ENCODE measurements at regions not wholly inside any gene's neighbourhood (a gene's known extent, or its start where the extent isn't known, plus 50 kb on each side); places are given as distances from the start of the nearest gene placed in this dataset.

DNA sequence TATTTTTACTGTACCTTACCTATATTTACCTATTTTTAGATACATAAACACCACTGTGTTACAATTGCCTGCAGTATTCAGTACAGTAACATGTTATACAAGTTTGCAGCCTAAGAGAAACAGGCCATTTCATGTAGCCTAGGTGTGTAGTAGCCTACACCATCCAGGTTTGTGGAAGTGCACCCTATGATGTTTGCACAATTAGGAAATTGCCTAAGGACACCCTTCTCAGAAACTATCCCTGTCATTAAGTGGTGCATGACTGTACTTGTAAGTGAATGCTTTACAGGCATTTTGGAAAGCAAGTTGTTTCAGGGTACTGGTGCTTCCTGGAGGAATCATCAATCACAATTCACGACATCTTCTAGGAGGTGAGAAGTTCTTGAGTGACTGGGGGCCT lies 991.8 kb upstream of the SLIT2 start:
- peaks cover 0 to 2% of the 10 kb centered on the region in 2 donors for H3K36me3 Mint-ChIP-seq (ENCODE audit: insufficient read depth in 2 of 2)
- no peak overlapping the region for H3K4me3 Mint-ChIP-seq
- no peaks in the 10 kb centered on the region for H3K27me3 Mint-ChIP-seq (ENCODE audit: low read depth)
- DNase-seq (no peak), ATAC-seq (replicated peaks in 1 of 2) (no peak)
- H3K4me1 Mint-ChIP-seq (ENCODE audit: low read depth), result no peaks in the 10 kb centered on the region
- no peak overlapping the region for H3K27ac Mint-ChIP-seq
- H3K9me3 Mint-ChIP-seq, result peaks cover 9 to 11% of the 10 kb centered on the region in 2 donors

DNA sequence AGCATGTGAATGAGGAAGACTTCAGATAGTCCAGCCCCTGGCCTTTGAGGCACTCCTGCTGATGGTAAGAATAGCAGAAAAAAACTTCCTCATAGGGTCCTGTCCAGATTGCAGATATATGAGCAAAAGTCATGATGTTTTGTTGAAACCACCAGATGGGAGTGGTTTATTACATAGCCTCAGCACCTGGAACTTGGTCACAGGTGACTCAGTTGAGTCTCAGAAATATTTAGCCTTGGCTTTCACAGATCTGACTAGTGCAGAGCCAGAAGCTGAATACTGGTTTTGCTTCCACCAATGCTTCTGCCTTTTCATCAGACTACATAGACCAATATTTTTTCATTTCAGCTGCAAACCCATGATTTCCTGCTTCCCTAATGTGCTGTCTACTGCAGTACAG lies 994.9 kb upstream of the SLIT2 start:
- Mint-ChIP-seq H3K27ac (no peak overlapping the region), H3K4me3 (no peak overlapping the region), H3K36me3 (ENCODE audit: insufficient read depth in 2 of 2) (peaks cover 0 to 2% of the 10 kb centered on the region in 2 donors), H3K4me1 (ENCODE audit: low read depth) (no peaks in the 10 kb centered on the region), H3K27me3 (ENCODE audit: low read depth) (no peaks in the 10 kb centered on the region), H3K9me3 (peaks cover 6 to 11% of the 10 kb centered on the region in 2 donors)
- ATAC-seq (replicated peaks in 1 of 2) (no peak), DNase-seq (no peak)

DNA sequence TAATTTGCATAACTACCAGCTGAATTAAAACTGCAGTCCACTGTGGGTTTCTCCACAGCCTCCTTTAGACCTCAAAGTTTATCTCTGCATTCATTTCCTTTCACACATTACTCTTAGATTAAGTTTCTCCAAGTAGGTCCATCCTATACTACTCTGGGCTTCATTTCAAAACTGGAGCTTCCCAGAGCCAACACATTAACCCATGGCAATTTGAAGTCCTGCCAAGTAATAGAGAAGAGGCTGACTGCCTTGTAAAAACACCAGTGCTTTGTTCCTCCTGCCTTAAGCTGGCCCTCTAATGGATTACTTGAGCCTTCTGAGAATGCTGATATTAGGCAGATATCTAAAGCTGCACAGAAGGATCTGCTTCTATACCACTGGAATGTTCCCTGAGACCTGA lies 997.2 kb upstream of the SLIT2 start:
- no peaks in the 10 kb centered on the region for H3K27me3 Mint-ChIP-seq (ENCODE audit: low read depth)
- no peaks in the 10 kb centered on the region for H3K4me1 Mint-ChIP-seq (ENCODE audit: low read depth)
- peaks cover 0 to 2% of the 10 kb centered on the region in 2 donors for H3K36me3 Mint-ChIP-seq (ENCODE audit: insufficient read depth in 2 of 2)
- peaks cover 10 to 18% of the 10 kb centered on the region in 2 donors for H3K9me3 Mint-ChIP-seq
- no peak for ATAC-seq (replicated peaks in 1 of 2)
- no peak overlapping the region for H3K4me3 Mint-ChIP-seq
- no peak overlapping the region for H3K27ac Mint-ChIP-seq
- no peak for DNase-seq

DNA sequence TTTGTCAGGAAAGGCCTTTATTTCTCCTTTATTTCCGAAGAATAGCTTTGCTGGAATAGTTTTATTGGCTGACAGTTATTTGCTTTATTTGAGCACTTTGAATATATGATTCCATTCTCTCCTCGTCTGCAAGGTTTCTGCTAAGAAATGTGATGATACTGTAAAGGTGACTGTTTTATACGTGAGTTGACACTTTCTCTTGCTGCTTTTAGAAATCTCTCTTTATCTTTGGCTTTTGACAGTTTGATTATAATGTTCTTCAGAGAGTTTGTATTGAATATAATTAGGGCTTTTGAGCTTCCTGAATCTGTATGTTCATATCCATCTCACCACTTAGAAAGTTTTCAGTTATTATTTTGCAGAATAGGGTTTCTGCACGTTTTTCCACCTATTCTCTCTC lies 1003.7 kb upstream of the SLIT2 start:
- Mint-ChIP-seq H3K9me3 (peaks cover 17 to 20% of the 10 kb centered on the region in 2 donors), H3K27me3 (ENCODE audit: low read depth) (no peaks in the 10 kb centered on the region), H3K4me3 (no peak overlapping the region), H3K36me3 (ENCODE audit: insufficient read depth in 2 of 2) (peaks cover 0 to 1% of the 10 kb centered on the region in 2 donors), H3K27ac (no peak overlapping the region), H3K4me1 (ENCODE audit: low read depth) (no peaks in the 10 kb centered on the region)
- DNase-seq (no peak), ATAC-seq (replicated peaks in 1 of 2) (no peak)

DNA sequence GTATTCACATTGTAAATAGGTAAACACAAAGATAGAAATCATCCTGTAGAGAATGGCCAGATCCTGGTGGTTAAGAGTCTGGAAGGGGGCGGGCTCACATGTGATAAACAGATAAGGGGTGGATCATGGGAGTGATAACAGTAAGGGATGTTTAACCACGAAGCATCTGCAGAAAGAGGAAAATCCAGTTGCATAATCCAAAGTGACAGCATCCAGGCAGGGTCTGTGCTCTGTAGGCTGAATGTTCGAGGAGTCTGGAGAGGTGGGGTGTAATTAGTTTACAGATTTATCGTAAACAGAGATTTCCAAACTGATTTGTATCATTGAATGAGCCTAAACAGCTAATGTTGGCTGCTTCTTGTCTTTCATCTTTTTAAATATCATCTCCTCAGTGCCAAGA lies 1009.8 kb upstream of the SLIT2 start:
- no peak overlapping the region for H3K4me3 Mint-ChIP-seq
- H3K9me3 Mint-ChIP-seq, result peaks cover 5 to 10% of the 10 kb centered on the region in 2 donors
- no peak for ATAC-seq (replicated peaks in 1 of 2)
- H3K4me1 Mint-ChIP-seq (ENCODE audit: low read depth), result no peaks in the 10 kb centered on the region
- H3K27ac Mint-ChIP-seq, result no peak overlapping the region
- no peak for DNase-seq
- peaks cover 0 to 1% of the 10 kb centered on the region in 2 donors for H3K36me3 Mint-ChIP-seq (ENCODE audit: insufficient read depth in 2 of 2)
- H3K27me3 Mint-ChIP-seq (ENCODE audit: low read depth), result no peaks in the 10 kb centered on the region

DNA sequence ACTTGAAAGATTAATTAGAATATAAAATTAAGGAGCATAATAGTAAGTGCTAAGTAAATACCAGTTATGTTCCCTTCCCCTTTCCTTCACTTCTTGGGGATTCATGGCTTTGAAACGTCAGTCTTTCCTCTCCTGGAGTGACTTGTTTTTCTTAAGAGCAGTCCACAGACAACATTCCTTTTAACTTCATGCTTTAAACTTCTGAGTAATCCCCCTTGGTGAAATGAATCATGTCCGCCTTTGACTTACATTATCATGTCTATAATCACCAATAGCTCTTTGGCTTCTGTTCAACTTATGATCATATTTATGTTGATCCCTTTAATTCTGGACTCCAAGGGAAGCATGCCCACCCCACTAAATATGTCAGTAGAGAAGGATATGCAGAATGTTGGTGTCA lies 1012.1 kb upstream of the SLIT2 start:
- H3K27me3 Mint-ChIP-seq (ENCODE audit: low read depth), result no peaks in the 10 kb centered on the region
- H3K9me3 Mint-ChIP-seq, result peaks cover 5 to 9% of the 10 kb centered on the region in 2 donors
- H3K4me3 Mint-ChIP-seq, result no peak overlapping the region
- DNase-seq, result no peak
- no peaks in the 10 kb centered on the region for H3K36me3 Mint-ChIP-seq (ENCODE audit: insufficient read depth in 2 of 2)
- no peaks in the 10 kb centered on the region for H3K4me1 Mint-ChIP-seq (ENCODE audit: low read depth)
- H3K27ac Mint-ChIP-seq, result no peak overlapping the region
- ATAC-seq (replicated peaks in 1 of 2), result no peak

DNA sequence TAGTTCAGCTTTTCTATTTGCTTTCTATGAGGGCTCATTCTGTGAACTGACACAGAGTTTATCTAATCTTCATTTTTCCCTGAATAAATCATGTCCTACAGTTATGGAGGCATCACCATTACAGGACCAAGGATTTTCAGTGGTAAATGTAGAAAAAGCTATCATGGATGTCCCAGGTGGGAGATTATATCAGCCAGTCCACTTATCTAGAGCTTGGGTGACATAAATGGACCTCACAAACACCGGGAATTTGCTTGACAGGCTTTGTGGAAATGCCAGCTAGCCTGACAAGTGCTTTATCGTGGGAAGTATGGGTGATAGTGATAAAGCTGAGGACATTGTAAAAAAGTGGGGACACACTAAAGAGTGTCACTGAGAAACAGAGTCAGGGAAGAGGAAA lies 1015.2 kb upstream of the SLIT2 start:
- Mint-ChIP-seq H3K36me3 (ENCODE audit: insufficient read depth in 2 of 2) (no peaks in the 10 kb centered on the region), H3K27me3 (ENCODE audit: low read depth) (no peaks in the 10 kb centered on the region), H3K4me1 (ENCODE audit: low read depth) (no peaks in the 10 kb centered on the region), H3K4me3 (no peak overlapping the region), H3K9me3 (peaks cover 3 to 6% of the 10 kb centered on the region in 2 donors), H3K27ac (no peak overlapping the region)
- ATAC-seq (replicated peaks in 1 of 2) (no peak), DNase-seq (no peak)

DNA sequence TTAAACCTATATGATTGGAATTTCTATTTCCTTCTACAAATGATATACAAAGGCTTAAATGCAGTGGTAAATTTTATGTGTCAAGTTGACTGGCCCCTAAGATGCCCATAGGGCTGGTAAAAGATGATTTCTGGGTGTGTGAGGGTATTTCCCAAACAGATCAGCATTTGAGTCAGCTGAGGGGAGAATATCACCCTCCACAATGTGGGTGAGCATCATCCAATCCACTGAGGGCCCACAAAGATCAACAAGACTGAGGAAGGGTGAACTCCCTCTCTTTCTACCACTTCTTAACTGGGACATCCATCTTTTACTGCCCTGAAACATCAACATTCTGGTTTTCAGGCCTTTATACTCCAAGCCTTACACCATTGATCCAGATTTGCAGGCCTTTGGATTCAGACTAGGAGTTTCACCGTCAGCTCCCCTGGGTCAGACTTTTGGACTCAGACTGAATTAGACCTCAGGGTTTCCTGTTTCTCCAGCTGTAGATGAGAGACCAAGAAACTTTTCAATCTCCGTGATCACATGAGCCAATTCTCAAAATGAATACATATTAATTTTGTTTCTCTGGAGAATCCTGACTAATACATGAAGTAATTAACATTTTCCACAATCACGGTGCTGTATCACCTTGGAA lies 1020.7 kb upstream of the SLIT2 start:
- no peak overlapping the region for H3K27ac Mint-ChIP-seq
- peaks cover 2% of the 10 kb centered on the region in 2 donors for H3K9me3 Mint-ChIP-seq
- no peaks in the 10 kb centered on the region for H3K27me3 Mint-ChIP-seq (ENCODE audit: low read depth)
- no peaks in the 10 kb centered on the region for H3K36me3 Mint-ChIP-seq (ENCODE audit: insufficient read depth in 2 of 2)
- no peak for DNase-seq
- H3K4me3 Mint-ChIP-seq, result no peak overlapping the region
- H3K4me1 Mint-ChIP-seq (ENCODE audit: low read depth), result no peaks in the 10 kb centered on the region
- ATAC-seq (replicated peaks in 1 of 2), result no peak

DNA sequence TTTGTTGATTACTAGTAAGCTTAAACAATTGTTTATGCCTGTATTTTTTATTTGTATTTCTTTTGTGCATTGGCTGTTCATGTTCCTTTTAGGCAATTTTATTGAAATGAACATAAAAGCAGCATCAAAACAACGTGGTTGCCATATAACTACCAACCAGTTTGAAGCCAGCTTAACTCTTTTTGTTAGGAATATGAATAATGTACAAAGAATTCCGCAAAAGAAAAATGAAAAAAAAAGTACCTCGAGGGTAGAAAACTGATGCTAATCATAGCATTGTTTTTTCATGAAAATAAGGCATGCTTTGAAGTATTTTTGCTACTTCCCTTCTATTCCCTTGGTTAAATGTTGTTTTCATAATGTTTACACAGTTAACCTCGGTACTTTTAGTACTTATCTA lies 1024.0 kb upstream of the SLIT2 start:
- H3K9me3 Mint-ChIP-seq, result peaks cover 1 to 2% of the 10 kb centered on the region in 2 donors
- no peak overlapping the region for H3K4me3 Mint-ChIP-seq
- no peak for DNase-seq
- H3K27me3 Mint-ChIP-seq (ENCODE audit: low read depth), result no peaks in the 10 kb centered on the region
- H3K4me1 Mint-ChIP-seq (ENCODE audit: low read depth), result no peaks in the 10 kb centered on the region
- no peak overlapping the region for H3K27ac Mint-ChIP-seq
- H3K36me3 Mint-ChIP-seq (ENCODE audit: insufficient read depth in 2 of 2), result peaks cover 0 to 1% of the 10 kb centered on the region in 2 donors
- ATAC-seq (replicated peaks in 1 of 2), result no peak

DNA sequence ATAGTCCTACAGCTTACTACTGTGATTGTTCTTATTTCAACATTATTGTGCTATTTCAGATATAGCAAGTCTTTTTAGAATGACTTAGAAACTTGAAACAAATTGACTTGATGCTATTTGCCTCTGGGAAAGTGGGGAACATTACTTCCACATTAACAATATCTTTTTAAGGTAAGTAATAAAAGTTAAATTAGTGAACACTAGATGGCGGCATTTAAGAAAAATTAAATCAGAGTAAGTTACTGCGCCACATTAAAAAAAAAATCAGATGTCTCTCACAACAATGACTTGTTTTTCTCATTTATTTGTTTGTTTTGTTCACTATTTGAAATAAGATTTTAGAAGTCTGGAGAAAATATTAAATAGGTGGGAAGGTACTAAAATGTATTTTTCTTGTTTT lies 1026.9 kb upstream of the SLIT2 start:
- no peaks in the 10 kb centered on the region for H3K27me3 Mint-ChIP-seq (ENCODE audit: low read depth)
- H3K4me1 Mint-ChIP-seq (ENCODE audit: low read depth), result no peaks in the 10 kb centered on the region
- H3K36me3 Mint-ChIP-seq (ENCODE audit: insufficient read depth in 2 of 2), result peaks cover 0 to 1% of the 10 kb centered on the region in 2 donors
- ATAC-seq (replicated peaks in 1 of 2), result no peak
- H3K27ac Mint-ChIP-seq, result no peak overlapping the region
- H3K4me3 Mint-ChIP-seq, result no peak overlapping the region
- peaks cover 0 to under 1% of the 10 kb centered on the region in 2 donors for H3K9me3 Mint-ChIP-seq
- no peak for DNase-seq

DNA sequence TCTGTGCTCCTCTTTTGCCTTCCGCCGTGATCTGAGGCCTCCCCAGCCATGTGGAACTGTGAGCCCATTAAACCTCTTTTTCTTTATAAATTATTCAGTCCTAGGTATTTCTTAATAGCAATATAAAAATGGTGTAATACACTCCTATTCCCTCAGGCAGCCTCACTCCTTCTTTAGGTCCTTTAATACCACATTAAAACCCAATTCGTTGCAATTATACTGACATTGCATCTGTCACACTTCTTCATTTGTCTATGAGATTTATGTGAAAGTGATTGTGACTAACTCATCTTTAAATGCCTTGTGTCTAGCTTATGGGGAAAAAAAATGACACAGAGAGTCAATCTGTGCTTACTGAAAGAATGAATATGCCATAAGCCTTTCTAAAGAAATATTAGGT lies 1035.2 kb upstream of the SLIT2 start:
- Mint-ChIP-seq H3K36me3 (ENCODE audit: insufficient read depth in 2 of 2) (no peaks in the 10 kb centered on the region), H3K27ac (no peak overlapping the region), H3K9me3 (peaks cover 1 to 2% of the 10 kb centered on the region in 2 donors), H3K27me3 (ENCODE audit: low read depth) (no peaks in the 10 kb centered on the region), H3K4me3 (no peak overlapping the region), H3K4me1 (ENCODE audit: low read depth) (no peaks in the 10 kb centered on the region)
- DNase-seq (no peak), ATAC-seq (replicated peaks in 1 of 2) (no peak)

DNA sequence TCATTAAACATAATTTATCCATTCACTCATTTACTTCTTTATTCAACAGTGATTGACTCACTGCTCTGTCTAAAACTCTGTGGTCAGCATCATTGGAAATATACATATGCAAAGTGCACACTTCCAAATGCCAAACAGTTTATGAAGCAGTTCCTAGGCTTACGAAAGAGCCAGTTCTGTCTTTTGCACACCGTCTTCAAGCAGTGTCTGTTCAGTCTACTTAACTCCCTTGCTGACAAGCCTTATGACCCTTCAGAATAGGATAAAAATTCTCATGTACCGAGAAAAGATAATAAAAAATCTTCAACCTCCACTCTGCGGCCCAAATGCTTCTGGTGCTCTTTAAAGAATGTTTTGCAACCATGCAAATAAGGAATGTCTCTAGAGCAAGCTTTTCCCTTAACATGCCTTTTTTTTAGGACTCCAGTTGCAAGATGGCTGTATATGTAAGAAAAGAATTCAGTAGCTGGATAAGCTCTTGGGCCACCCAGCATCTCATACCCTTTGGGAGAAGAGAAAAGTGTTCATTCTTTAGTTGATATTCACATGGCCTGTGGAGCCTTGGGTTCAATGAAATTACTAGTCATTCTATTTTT lies 1037.0 kb upstream of the SLIT2 start:
- Mint-ChIP-seq H3K4me1 (ENCODE audit: low read depth) (no peaks in the 10 kb centered on the region), H3K27ac (no peak overlapping the region)
- no peak for DNase-seq

DNA sequence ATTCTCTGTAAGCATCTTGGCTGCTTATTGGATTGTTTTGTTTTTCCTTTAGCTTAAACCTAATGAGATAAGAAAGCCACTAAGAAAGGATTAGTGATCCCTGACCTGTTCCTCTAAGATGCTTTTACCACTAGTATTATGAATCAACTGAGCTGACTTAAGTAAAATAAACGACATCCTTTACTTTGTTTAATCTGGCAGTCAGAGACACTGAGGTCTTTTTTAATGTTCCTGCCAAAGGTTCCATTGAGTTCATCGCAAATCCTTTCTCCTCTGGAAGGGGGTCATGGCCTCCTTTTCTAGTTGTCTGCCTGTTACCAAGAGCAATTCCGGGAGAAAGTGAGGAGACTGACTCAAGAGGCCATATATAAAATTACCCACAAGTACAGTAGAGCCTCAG lies 1038.3 kb upstream of the SLIT2 start:
- Mint-ChIP-seq H3K4me3 (no peak overlapping the region), H3K27me3 (ENCODE audit: low read depth) (no peaks in the 10 kb centered on the region), H3K27ac (no peak overlapping the region), H3K9me3 (peaks cover 5 to 8% of the 10 kb centered on the region in 2 donors), H3K36me3 (ENCODE audit: insufficient read depth in 2 of 2) (no peaks in the 10 kb centered on the region), H3K4me1 (ENCODE audit: low read depth) (no peaks in the 10 kb centered on the region)
- ATAC-seq (replicated peaks in 1 of 2), result no peak
- no peak for DNase-seq

More for the DNA sequence above, 1037.0 kb upstream of the SLIT2 start:
- no peak overlapping the region for H3K4me3 Mint-ChIP-seq
- no peak for ATAC-seq (replicated peaks in 1 of 2)
- H3K36me3 Mint-ChIP-seq (ENCODE audit: insufficient read depth in 2 of 2), result no peaks in the 10 kb centered on the region
- H3K9me3 Mint-ChIP-seq, result peaks cover 5 to 7% of the 10 kb centered on the region in 2 donors
- no peaks in the 10 kb centered on the region for H3K27me3 Mint-ChIP-seq (ENCODE audit: low read depth)

DNA sequence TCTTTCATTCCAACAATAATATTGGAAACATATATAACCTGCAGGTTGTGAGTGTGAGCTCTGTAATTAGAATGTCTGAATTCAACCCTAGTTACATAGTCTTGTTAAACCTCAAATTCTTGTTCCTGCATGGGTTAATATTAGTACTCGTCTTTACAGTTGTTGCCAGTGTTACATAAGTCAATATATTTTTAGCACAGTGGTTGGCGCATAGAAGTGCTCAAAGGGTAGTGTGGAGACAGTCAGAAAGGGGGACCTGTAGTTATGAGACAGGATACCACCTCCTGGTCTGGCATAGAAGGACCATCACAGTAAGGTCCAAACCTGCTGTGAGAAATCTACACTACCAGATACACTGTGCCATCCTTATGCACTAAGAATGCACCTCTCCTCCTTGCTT lies 1045.9 kb upstream of the SLIT2 start:
- DNase-seq, result no peak
- H3K27me3 Mint-ChIP-seq (ENCODE audit: low read depth), result no peaks in the 10 kb centered on the region
- H3K27ac Mint-ChIP-seq, result no peak overlapping the region
- H3K36me3 Mint-ChIP-seq (ENCODE audit: insufficient read depth in 2 of 2), result no peaks in the 10 kb centered on the region
- H3K4me1 Mint-ChIP-seq (ENCODE audit: low read depth), result no peaks in the 10 kb centered on the region
- H3K4me3 Mint-ChIP-seq, result no peak overlapping the region
- ATAC-seq (replicated peaks in 1 of 2), result no peak
- peaks cover 6 to 10% of the 10 kb centered on the region in 2 donors for H3K9me3 Mint-ChIP-seq

Measured in activated T-cell treated with anti-CD3 and anti-CD28 coated beads, Interleukin-2, amount 50 U/mL, for 72 hours (primary cell).